ENCODE measurements at regions not wholly inside any gene's neighbourhood (a gene's known extent, or its start where the extent isn't known, plus 50 kb on each side); places are given as distances from the start of the nearest gene placed in this dataset.
"Not testable (repeated sequence)": the region's sequence is repeated elsewhere in the genome, so short reads cannot be mapped to it uniquely, and the experiment has no call there.

DNA sequence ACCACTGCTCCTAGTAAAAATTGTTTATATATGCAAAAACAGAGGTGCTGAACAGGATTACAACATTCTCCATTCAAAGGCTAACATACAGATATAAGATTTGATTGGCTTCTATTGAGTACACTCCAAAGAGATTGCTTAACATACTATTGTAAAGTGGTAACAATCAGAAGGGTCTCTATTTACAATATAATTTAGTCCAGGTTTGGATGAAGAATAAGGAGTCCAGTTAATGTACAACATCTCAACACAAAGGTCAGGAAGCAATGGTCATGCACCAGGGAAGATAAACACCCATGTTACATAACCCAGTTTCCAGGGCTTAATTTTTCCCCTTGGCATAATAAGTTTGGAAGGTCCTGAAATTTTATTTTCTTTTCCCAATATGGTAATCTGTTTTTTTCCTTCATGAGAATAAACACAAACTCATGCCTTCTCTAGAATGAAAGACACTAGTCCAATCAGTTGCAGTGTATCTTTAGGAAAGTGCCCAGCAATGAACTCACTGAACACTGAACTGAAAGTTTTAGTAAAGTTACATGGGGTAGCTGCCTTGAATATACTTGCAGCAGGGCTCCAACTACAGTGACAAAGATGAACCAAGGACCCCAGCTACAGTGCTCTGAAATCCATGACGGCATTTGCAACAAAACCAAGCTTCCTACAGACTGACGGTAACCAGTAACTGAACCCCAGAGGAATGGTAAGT, 255.3 kb upstream of the GJE1 start:
- no peak for DNase-seq (ENCODE audit: low read depth)

GRCh38 chr6:141874930-141875602, 257.7 kb upstream of the GJE1 start:
- DNase-seq (ENCODE audit: low read depth) = no peak

DNA sequence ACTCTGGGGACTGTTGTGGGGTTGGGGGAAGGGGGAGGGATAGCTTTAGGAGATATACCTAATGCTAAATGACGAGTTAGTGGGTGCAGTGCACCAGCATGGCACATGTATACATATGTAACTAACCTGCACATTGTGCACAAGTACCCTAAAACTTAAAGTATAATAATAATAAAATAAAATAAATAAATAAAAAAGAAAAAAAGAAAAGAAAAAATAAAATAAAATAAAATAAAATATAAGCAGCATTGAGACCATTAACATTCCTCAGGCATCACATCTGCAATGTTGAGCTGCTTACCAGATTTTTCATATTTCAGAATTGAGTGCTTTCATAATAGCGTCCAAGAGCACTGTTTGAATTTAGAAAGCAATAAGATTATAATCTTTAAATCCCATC, 263.2 kb upstream of the GJE1 start:
- DNase-seq (ENCODE audit: low read depth) = not testable (repeated sequence)

DNA sequence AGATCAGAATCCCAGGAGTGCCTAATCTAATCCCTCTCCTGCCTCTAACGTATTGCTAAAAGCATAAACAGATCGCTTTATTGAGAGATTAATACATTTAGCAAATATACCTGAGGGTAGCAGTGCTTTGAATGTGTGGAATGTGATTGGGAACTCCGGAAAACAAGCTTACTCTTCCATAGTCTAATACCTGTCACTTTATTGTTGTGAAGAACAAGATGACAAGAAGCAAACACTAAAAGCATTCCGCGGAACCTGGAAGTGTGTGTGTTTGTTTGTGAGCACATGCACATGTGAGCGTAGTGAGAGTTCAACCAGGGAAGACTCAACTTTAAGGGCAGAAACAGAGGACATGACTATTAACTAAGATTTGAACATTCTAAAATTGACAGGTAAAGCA, 265.0 kb upstream of the GJE1 start:
- no peak for DNase-seq (ENCODE audit: low read depth)

GRCh38 chr6:141866731-141867497, 265.8 kb upstream of the GJE1 start:
- no peak for DNase-seq (ENCODE audit: low read depth)

- no peak for DNase-seq (ENCODE audit: low read depth)
These were observed 281.7 kb upstream of the GJE1 start for GRCh38 chr6:141851063-141851462.

DNA sequence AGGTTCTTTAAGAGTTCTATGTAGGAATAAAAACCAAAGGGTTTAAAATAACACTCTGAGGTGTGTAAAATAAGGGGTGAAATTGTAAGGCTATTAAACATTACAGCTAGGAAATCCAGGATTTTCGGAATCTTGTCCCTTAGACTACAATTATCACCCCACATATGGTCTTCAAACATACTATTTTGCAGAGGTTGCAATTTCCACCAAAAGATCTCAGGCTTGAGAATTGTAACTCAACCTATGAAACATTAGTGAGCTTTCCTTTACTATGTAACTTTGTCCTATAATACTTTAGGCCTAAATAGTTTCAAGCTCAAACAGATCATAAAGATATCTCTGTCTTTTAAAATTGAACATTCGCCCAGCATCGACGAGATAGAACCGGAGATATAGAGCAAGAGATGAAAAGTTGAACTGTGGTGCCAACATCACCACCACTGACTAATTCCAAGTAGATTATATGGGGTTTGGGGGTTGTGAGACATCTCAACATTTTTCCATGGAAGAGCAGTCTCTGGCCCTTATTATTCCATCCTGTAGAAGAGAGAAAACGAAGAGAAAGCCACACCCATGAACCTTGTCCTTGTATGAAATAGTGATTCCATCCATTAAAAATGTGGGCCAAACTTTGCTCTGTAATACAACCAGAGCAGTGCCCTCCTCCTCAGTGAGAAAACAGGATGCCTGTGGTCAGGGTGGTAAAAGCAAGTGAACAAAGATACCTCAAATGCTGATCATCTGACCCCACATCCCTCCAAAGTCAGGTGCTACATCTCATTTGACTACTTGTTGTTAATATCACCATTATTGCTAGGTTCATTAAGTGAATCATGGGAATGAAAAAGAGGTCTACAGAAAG, 284.5 kb upstream of the GJE1 start:
- DNase-seq (ENCODE audit: low read depth) = peak; percentile 67

- no peak for DNase-seq (ENCODE audit: low read depth)
These were observed 286.1 kb upstream of the GJE1 start for GRCh38 chr6:141846639-141847038.

DNA sequence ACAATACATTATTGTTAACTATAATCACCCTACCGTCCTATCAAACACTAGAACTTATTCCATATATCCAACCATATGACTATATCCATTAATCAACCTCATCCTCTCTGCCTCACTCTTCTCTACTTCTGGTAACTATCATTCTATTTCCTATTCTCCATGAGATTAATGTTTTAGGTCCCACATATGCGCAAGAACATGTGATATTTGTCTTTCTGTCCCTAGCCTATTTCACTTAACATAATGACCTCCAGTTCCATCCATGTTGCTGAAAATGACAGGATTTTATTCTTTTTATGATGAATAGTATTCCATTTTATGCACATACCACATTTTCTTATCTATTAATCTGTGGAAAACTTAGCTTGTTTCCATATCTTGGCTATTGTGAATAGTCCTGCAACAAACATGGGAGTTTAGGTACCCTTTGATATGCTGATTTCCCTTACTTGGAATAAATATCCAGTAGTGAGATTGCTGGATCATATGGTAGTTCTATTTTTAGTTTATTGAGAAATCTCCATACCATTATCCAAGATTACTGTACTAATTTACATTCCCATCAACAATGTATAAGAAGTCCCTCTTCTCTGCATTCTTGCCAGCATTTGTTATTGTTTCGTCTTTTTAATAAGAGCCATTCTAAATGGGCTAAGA, 289.4 kb upstream of the GJE1 start:
- no peak for DNase-seq (ENCODE audit: low read depth)

DNA sequence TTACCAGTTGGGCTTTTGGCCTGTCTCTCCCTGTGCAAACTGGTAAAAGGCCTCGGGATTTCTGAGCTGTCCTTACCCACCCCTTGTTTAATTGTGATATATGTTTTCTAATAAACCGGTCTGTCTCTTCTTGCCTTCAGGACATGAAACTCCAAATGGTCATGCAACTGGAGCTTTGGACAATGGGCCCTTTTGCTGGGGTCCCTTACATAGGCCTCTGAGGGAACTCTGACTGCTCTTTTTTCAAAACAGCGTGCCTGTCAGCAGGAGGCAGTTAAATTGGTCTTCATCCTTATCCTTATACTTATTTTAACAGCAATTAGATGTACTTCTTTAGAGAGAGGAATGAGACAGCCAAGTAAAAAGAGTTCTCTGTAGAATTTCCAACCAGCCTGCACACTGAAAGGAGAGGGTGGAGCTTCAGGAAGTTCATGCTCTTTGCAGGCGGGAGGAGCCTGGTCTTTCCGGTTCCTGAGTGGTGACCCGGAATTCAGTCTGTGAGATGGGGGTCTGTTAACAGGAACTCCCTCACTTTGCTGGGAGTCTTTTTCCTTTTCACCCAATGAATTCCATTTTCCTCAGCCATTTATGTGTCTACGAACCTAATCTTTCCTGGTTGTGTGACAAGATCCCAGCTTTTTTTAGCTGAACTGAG, 299.6 kb upstream of the GJE1 start:
- no peak for DNase-seq (ENCODE audit: low read depth)

GRCh38 chr6:141830530-141830929, 302.2 kb upstream of the GJE1 start:
- DNase-seq (ENCODE audit: low read depth) = no peak

DNA sequence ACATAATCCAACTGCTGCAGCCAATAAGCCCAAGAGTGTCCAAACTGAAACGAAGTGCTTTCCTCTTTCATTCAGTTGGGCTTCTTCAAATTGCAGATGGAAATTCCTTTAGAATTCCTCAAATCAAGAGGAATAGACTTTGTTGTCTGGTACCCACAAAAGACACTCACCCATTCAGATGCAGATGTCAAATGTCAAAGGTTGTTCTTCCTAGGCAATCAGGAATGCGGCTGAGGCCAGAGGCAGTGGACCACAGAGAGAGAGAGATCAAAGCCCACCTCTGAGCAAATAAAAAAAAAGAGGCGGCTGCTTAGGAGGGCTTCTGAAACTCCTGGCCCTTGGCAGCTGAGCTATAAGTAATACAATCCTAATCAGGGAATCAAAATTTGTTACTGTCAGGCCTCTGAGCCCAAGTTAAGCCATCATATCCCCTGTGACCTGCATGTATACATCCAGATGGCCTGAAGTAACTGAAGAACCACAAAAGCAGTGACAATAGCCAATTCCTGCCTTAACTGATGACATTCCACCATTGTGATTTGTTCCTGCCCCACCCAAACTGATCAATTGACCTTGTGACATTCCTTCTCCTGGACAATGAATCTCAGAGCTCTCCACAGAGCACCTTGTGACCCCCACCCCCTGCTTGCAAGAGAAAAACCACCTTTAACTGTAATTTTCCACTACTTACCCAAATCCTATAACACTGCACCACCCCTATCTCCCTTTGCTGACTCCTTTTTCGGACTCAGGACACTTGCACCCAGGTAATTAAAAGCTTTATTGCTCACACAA, 303.0 kb upstream of the GJE1 start:
- no peak for DNase-seq (ENCODE audit: low read depth)

- DNase-seq (ENCODE audit: low read depth) = no peak
These were observed 308.4 kb upstream of the GJE1 start for GRCh38 chr6:141824350-141824749.

GRCh38 chr6:141815039-141815438, 317.7 kb upstream of the GJE1 start:
- not testable (repeated sequence) for DNase-seq (ENCODE audit: low read depth)

GRCh38 chr6:141809901-141810300, 322.8 kb upstream of the GJE1 start:
- peak; percentile 44 for DNase-seq (ENCODE audit: low read depth)

DNA sequence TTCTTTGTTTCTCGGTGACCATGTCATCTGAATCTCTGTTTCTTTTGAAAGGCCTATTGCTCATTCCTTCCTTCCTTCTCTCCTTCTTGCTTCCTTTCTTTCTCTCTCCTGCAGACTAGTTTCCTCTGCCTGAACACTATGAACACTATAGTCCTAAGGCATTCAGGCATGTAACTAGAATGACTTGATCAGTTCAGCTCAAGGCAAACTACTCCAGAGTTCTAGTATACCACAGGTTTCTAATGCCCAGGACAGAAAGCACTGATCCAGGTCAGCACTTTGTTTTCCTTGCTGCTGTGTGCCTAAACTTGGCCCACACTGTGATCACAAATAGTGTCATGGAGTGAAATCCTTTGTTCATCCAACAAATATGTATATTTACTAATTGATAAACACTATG, 324.1 kb upstream of the GJE1 start:
- no peak for DNase-seq (ENCODE audit: low read depth)

- not testable (repeated sequence) for DNase-seq (ENCODE audit: low read depth)
These were observed 331.8 kb upstream of the GJE1 start for GRCh38 chr6:141800973-141801372.

DNA sequence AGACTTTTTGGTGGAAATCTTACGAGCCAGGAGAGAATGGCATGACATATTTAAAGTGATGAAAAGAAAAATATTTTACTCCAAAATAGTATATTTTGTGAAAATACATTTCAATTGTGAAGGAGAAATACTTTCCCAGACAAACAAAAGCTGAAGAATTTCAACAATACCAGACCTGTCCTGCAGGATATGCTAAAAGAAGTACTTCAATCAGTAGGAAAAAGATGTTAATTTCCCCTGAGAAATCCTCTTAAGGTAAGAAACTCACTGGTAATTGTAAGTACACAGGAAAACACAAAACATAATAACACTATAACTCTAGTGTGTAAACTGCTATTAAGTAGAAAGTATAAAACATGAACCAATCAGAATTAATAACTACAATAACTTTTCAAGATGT, 341.8 kb upstream of the GJE1 start:
- DNase-seq (ENCODE audit: low read depth) = no peak

GRCh38 chr6:141788096-141788495, 344.6 kb upstream of the GJE1 start:
- DNase-seq (ENCODE audit: low read depth) = no peak

DNA sequence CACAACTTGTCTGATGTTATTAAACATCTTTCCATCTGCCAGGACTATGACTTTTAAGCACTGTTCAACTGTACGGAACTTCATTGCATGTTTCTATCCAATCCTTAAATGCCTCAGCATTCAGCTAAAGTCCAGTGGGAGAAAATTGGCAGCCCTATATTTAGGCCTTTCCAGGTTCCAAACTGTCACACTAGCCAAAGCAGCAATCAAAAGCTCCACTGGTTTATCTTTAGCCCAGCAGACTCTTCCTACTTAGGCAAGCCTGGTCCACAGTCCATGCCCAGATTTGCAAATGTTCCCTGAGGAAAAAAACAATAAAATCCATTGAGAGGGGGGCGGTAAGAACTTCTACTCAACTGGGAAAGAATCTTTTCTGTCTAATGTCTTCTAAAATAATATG, 349.1 kb upstream of the GJE1 start:
- DNase-seq (ENCODE audit: low read depth) = no peak
